Muscle layer of colon (tissue), 2 donors: ENCODE measurements at regions not wholly inside any gene's neighbourhood (a gene's known extent, or its start where the extent isn't known, plus 50 kb on each side); places are given as distances from the start of the nearest gene placed in this dataset.

Experiments
- H3K27ac ChIP-seq: one replicate; pipeline ENCODE4 v1.7.0; 2013; ENCODE audit warnings: low read depth, mild to moderate bottlenecking, low read length, moderate library complexity
- H3K27me3 ChIP-seq, 2 donors: one replicate each; pipeline ENCODE4 v1.7.0; 2013; ENCODE audit warnings: low read length in 2 of 2, mild to moderate bottlenecking in 2 of 2; ENCODE audit not compliant: insufficient read depth in 2 of 2, control insufficient read depth in 1 of 2
- H3K36me3 ChIP-seq: one replicate; pipeline ENCODE4 v1.7.0; 2013; ENCODE audit warnings: mild to moderate bottlenecking, low read length; ENCODE audit not compliant: insufficient read depth
- H3K4me1 ChIP-seq: one replicate; pipeline ENCODE4 v1.7.0; 2013; ENCODE audit warnings: mild to moderate bottlenecking, low read length; ENCODE audit not compliant: insufficient read depth
- H3K4me3 ChIP-seq, 2 donors: one replicate each; pipeline ENCODE4 v1.7.0; 2013; ENCODE audit warnings: low read length in 2 of 2, low read depth in 1 of 2, mild to moderate bottlenecking in 1 of 2, moderate library complexity in 1 of 2
- H3K9ac ChIP-seq: one replicate; pipeline ENCODE4 v1.7.0; 2013; ENCODE audit warnings: low read length
- H3K9me3 ChIP-seq: one replicate; pipeline ENCODE4 v1.7.0; 2013; ENCODE audit warnings: mild to moderate bottlenecking, low read length
- donor health status: abdominal sarcoma.
- donor health status: Adenocarcinoma of cecum.

DNA sequence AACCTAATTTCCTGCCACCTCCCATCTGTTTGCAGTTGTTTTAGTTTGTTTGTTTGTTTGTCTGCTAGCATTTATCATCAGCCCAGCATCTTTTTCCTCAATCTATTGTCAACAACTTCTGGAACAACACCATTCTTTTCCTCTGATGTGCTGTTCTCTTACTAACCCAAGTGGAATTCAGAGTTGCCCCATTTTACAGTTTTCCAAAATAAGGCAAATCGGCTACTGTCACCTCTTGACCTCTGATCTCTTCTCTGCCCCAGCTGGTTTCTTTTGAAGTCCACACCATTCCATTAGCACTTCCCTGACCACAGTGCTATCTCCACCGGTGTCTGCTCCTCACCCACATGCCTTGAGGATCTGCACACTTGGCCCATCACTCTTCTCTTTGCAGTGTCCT lies 102.4 kb downstream of the EFNB2 start:
- H3K4me3 ChIP-seq = no peak overlapping the region

DNA sequence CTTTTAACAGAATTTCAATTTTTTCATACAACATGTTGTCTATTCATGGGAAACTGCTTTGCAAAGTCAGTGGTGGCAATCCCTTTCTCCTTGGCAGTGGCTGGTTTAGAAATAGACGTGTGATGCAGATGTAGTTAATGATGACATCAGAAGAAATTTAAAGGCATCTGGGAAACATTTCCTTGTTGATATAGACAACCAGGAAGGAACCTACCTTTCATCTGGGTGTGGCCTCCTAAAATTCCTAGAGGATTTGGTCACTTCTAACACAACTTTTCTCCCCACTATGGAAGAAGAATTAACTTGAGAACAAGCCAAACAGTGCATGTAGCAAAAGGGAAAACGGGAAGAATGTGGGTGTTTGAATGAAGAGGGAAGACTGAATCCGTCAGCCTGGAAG lies 102.8 kb downstream of the EFNB2 start:
- H3K36me3 ChIP-seq = no peaks in the 10 kb centered on the region
- no peaks in the 10 kb centered on the region for H3K27me3 ChIP-seq
- H3K9ac ChIP-seq = no peak overlapping the region
- no peak overlapping the region for H3K4me3 ChIP-seq
- H3K4me1 ChIP-seq = no peaks in the 10 kb centered on the region
- H3K9me3 ChIP-seq = no peaks in the 10 kb centered on the region
- H3K27ac ChIP-seq = no peak overlapping the region

More for the DNA sequence above, 102.4 kb downstream of the EFNB2 start:
- Histone ChIP-seq H3K9ac (no peak overlapping the region), H3K9me3 (no peaks in the 10 kb centered on the region), H3K4me1 (no peaks in the 10 kb centered on the region), H3K36me3 (no peaks in the 10 kb centered on the region), H3K27ac (no peak overlapping the region), H3K27me3 (no peaks in the 10 kb centered on the region)

DNA sequence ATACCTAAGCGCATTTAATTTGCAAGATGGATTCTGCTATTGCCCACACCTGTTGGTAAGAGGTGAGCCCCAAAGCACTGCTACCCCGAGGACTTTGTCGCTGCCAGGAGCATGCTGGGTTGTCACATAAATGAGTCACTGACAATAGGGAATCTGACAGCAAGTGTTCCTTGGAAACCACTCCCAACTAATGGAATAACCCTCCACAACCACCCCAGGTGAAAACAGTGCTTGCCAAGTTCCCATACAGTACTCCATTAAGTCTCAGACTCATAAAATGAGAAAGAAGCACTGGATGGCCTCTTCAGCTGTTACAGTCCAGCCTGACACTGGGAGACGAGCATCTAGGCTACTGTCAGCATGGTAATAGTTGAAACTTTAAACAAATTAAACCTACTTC lies 108.6 kb downstream of the EFNB2 start:
- no peak overlapping the region for H3K9ac ChIP-seq
- H3K9me3 ChIP-seq = no peaks in the 10 kb centered on the region
- no peak overlapping the region for H3K4me3 ChIP-seq
- H3K27ac ChIP-seq = no peak overlapping the region
- no peaks in the 10 kb centered on the region for H3K36me3 ChIP-seq
- H3K4me1 ChIP-seq = no peaks in the 10 kb centered on the region
- H3K27me3 ChIP-seq = no peaks in the 10 kb centered on the region

DNA sequence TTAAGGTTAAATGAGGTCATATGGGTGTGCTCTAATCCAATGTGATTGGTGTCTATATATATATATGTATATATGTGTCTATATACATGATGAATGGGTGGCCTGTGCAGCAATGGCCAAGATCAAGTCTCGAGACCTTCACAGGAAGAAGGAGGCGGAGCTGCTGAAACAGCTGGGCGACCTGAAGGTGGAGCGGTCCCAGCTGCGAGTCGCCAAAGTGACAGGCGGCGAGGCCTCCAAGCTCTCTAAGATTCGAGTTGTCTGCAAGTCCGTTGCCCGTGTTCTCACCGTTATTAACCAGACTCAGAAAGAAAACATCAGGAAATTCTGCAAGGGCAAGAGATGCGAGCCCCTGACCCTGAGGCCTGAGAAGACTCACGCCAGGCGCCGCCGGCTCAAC lies 109.8 kb downstream of the EFNB2 start:
- no peaks in the 10 kb centered on the region for H3K27me3 ChIP-seq
- H3K9me3 ChIP-seq = no peaks in the 10 kb centered on the region
- H3K27ac ChIP-seq = no peak overlapping the region
- no peak overlapping the region for H3K9ac ChIP-seq
- no peaks in the 10 kb centered on the region for H3K4me1 ChIP-seq
- no peaks in the 10 kb centered on the region for H3K36me3 ChIP-seq
- H3K4me3 ChIP-seq = no peak overlapping the region

DNA sequence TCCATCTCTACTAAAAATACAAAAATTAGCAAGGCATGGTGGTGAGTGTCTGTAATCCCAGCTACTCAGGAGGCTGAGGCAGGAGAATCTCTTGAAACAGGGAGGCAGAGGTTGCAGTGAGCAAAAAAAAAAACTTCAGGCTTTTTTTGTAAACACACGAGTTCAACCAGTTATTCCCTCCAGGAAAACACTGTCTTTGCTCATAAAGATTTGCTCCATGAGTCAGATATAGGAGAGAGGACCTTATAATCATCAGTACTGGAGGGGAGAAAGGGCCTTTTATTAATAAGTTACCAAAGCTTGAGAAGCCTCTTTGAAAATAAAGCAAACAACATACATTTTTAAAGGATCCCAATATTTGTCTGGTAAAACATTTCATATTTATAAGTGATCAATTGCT lies 110.7 kb downstream of the EFNB2 start:
- Histone ChIP-seq H3K9ac (no peak overlapping the region), H3K4me1 (no peaks in the 10 kb centered on the region), H3K27me3 (no peaks in the 10 kb centered on the region), H3K9me3 (no peaks in the 10 kb centered on the region), H3K36me3 (no peaks in the 10 kb centered on the region), H3K4me3 (no peak overlapping the region), H3K27ac (no peak overlapping the region)

DNA sequence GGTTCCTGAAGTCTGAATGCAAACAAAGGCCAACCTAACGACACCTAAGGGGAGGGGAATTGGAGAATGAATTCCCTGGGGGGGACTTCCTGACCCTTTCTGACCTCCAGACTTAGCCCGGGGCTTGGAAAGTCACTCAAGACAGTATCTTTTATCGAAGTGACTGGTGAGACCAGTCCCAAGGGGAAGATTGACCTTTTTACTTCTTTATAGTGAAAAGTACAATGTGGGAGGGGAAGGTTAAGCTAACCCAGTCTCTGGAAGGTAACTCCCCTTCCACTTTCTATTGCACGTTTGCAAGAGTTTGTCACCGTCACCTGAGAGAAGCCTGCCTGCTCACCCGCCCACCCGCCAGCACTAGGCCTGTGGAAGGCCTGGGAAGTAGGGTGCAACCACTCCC lies 111.9 kb downstream of the EFNB2 start:
- H3K36me3 ChIP-seq = no peaks in the 10 kb centered on the region
- H3K9ac ChIP-seq = no peak overlapping the region
- H3K9me3 ChIP-seq = no peaks in the 10 kb centered on the region
- no peak overlapping the region for H3K27ac ChIP-seq
- H3K27me3 ChIP-seq = no peaks in the 10 kb centered on the region
- no peaks in the 10 kb centered on the region for H3K4me1 ChIP-seq
- no peak overlapping the region for H3K4me3 ChIP-seq

DNA sequence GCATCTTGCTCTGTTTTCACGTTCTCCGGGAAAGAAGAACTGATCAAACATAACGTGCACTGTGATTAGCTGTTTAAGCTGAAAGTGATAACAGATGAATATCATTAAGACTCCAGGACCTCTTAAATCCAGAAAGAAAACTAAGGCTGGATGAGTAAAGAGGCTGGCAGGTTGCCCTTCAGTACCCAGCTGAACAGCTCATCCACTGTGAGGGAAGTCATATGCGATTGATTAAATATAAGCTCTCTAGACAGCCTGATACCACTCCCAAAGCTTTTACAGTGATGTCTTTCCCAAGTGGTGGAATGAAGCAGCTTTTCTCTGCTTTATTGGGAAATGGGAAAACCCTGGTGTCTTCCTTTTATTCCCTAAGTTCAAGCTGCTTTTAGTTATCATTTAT lies 116.9 kb downstream of the EFNB2 start:
- Histone ChIP-seq H3K9ac (no peak overlapping the region), H3K27me3 (no peaks in the 10 kb centered on the region), H3K4me1 (peaks cover 6% of the 10 kb centered on the region), H3K27ac (no peak overlapping the region), H3K4me3 (no peak overlapping the region), H3K36me3 (no peaks in the 10 kb centered on the region), H3K9me3 (no peaks in the 10 kb centered on the region)

DNA sequence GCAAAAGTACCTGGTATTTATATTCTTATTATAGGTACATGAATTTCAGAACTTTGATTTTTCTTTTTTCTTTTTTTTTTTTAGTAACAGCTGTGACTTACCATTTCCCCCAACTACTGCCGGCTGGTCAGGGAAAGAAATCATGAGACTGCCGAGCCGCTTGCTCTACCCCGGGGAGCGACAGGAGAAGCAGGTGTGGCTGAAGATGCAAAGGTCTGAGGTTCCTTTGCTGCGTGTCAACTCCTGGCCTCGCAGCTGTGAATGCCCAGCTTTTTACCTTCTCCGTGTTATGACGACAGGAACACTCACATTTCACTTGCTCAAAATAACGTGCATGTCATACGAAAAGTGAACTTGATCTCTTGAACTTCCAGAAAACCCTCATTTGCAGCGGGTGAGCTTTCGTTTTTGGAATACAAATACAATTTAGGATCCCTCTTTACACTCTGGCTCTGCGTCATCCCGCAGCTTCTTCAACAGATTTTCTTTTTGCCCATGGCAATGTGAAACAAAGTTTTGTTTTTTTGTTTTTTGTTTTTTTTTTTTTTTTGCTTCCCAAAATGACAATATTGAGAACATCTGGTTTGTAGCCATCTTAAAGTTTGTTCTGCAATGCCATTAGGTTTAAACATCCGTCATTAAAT lies 117.9 kb downstream of the EFNB2 start:
- Histone ChIP-seq H3K9ac (no peak overlapping the region), H3K9me3 (no peaks in the 10 kb centered on the region), H3K4me3 (no peak overlapping the region), H3K27ac (no peak overlapping the region), H3K4me1 (peaks cover 6% of the 10 kb centered on the region), H3K27me3 (no peaks in the 10 kb centered on the region), H3K36me3 (no peaks in the 10 kb centered on the region)

DNA sequence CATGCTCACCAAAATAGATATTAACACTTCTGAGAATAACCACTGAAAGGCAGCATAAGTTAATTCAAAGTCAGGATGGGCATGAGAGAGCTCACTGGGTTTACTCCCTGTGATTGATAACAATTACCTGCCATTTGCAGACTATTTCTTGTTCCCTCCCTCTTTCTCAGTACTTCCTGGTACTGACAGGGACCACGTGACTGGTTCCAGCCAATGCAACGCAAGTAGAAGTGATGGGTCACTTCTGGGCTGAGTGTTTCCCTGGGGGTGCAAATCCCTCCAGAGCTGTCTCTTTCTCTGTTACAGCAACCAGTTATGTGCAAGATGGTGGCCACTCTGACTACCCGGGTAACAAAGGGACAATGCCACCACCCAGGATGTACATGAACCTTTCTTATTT lies 118.8 kb downstream of the EFNB2 start:
- Histone ChIP-seq H3K9ac (no peak overlapping the region), H3K9me3 (no peaks in the 10 kb centered on the region), H3K36me3 (no peaks in the 10 kb centered on the region), H3K27ac (no peak overlapping the region), H3K4me1 (peaks cover 6% of the 10 kb centered on the region), H3K27me3 (no peaks in the 10 kb centered on the region), H3K4me3 (no peak overlapping the region)

DNA sequence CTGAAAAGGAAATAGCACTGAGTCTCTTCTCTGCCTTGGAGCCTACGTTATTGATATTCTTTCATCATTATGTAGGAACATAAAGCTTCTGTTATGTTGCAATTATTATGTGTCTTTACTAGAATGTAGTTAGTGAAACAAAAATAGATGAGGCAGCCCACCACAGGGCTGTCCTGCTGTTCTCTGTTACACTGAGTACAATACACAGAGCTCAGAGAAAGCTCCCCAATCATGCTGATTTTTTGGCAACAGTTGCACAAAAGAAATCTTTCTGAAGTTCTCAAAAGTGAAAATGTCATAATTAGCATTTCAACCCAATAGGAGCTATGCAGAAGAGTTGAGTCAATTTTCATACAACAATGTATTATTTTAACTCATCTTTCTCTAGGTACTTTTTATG lies 119.5 kb downstream of the EFNB2 start:
- H3K4me1 ChIP-seq = peaks cover 6% of the 10 kb centered on the region
- no peaks in the 10 kb centered on the region for H3K27me3 ChIP-seq
- no peak overlapping the region for H3K27ac ChIP-seq
- H3K4me3 ChIP-seq = no peak overlapping the region
- H3K9ac ChIP-seq = no peak overlapping the region
- H3K36me3 ChIP-seq = no peaks in the 10 kb centered on the region
- no peaks in the 10 kb centered on the region for H3K9me3 ChIP-seq

DNA sequence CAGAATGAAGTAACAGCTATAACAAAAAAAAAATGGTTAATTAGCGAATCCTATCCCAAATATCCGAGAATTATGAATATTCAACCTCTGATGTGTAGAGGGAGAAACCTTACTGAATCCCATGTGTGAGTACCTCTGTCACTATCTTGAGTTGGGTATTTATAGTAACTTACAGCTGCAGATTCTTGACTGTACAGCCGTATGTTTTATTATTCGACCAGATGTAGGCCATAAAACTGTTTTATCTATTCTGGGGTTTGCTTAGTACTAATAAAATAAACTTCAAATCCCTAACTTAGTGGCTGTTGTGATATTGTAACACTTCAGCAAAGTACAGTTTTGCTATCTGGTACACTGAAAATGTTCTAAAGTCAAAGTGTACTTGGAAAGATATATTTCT lies 120.0 kb downstream of the EFNB2 start:
- no peaks in the 10 kb centered on the region for H3K27me3 ChIP-seq
- H3K36me3 ChIP-seq = no peaks in the 10 kb centered on the region
- H3K9me3 ChIP-seq = no peaks in the 10 kb centered on the region
- H3K4me1 ChIP-seq = peaks cover 6% of the 10 kb centered on the region
- H3K4me3 ChIP-seq = no peak overlapping the region
- no peak overlapping the region for H3K27ac ChIP-seq
- H3K9ac ChIP-seq = no peak overlapping the region

DNA sequence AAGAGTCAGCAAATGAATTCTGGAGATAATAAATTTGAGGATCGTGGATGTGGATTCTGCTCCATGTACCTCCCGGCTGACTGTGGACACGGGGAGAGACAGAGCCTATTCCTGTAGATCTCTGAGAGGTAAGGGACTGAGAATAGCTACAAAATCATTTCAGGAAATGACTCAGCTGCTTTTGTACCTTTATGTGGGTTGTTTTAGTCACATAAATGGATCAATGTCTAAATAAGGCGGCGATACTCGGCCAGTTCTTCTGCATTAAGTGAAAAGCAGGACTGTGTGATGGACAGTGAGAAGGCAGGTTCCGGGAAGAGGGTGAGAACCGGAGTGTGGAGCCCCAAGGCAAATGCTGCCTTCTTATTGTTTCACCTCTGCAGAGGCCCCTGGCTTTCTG lies 128.1 kb downstream of the EFNB2 start:
- no peaks in the 10 kb centered on the region for H3K4me1 ChIP-seq
- no peaks in the 10 kb centered on the region for H3K27me3 ChIP-seq
- no peak overlapping the region for H3K27ac ChIP-seq
- no peaks in the 10 kb centered on the region for H3K9me3 ChIP-seq
- H3K9ac ChIP-seq = no peak overlapping the region
- no peak overlapping the region for H3K4me3 ChIP-seq
- no peaks in the 10 kb centered on the region for H3K36me3 ChIP-seq
